CD4-positive, CD25-positive, alpha-beta regulatory T cell (primary cell): ENCODE measurements at regions not wholly inside any gene's neighbourhood (a gene's known extent, or its start where the extent isn't known, plus 50 kb on each side); places are given as distances from the start of the nearest gene placed in this dataset.

Experiments
- ATAC-seq, 2 donors: fragments of 150-1000 bp; cut with Tn5 transposase; one replicate each; pipeline ENCODE4 v1.10.0; 2021; ENCODE audit warnings: low read depth in 2 of 2, moderate number of reproducible peaks in 2 of 2, moderate library complexity in 1 of 2
- DNase-seq, 3 donors: peaks; one replicate each; pipeline versions ENCODE4 v3.0.0 to v3.0.0-alpha.2; 2012 to 2022; ENCODE audit warnings: mixed read lengths in 1 of 3
- H3K27ac ChIP-seq: one replicate; pipeline ENCODE4 v1.7.0; 2013; ENCODE audit warnings: mild to moderate bottlenecking, low read length; ENCODE audit not compliant: insufficient read depth, poor library complexity, severe bottlenecking
- H3K27me3 ChIP-seq: one replicate; pipeline ENCODE4 v1.7.0; 2013; ENCODE audit warnings: low read length; ENCODE audit not compliant: control insufficient read depth, insufficient read depth
- H3K36me3 ChIP-seq: one replicate; pipeline ENCODE4 v1.7.0; 2013; ENCODE audit warnings: mild to moderate bottlenecking, low read length, moderate library complexity; ENCODE audit not compliant: control insufficient read depth, insufficient read depth
- H3K4me1 ChIP-seq: 2 replicates; pipeline ENCODE4 v1.7.0; 2013; ENCODE audit warnings: mild to moderate bottlenecking, low read length; ENCODE audit not compliant: insufficient read depth, control insufficient read depth, poor library complexity, severe bottlenecking
- H3K4me3 ChIP-seq: one replicate; pipeline ENCODE4 v1.7.0; 2013; ENCODE audit warnings: low read depth, mild to moderate bottlenecking, low read length, moderate library complexity
- H3K9me3 ChIP-seq, 2 experiments: 1 replicate in 1 of 2; 2 replicates in 1 of 2; pipeline ENCODE4 v1.7.0; 2013; ENCODE audit warnings: low read length in 2 of 2, mild to moderate bottlenecking in 1 of 2, moderate library complexity in 1 of 2; ENCODE audit not compliant: control insufficient read depth in 2 of 2
- H3K27ac Mint-ChIP-seq, 3 donors: one replicate each; pipeline ENCODE4 v1.8.0; 2020 to 2022; ENCODE audit warnings: mild to moderate bottlenecking in 3 of 3, mixed read lengths in 3 of 3, moderate library complexity in 2 of 3
- H3K27me3 Mint-ChIP-seq: one replicate; pipeline ENCODE4 v1.8.0; 2022; ENCODE audit warnings: mild to moderate bottlenecking, mixed read lengths
- H3K36me3 Mint-ChIP-seq: one replicate; pipeline ENCODE4 v1.8.0; 2020; ENCODE audit warnings: mixed read lengths
- H3K4me1 Mint-ChIP-seq, 4 donors: one replicate each; pipeline ENCODE4 v1.8.0; 2020 to 2022; ENCODE audit warnings: mixed read lengths in 4 of 4, mild to moderate bottlenecking in 1 of 4
- H3K4me3 Mint-ChIP-seq, 4 donors: one replicate each; pipeline ENCODE4 v1.8.0; 2020 to 2022; ENCODE audit warnings: mild to moderate bottlenecking in 4 of 4, mixed read lengths in 4 of 4, moderate library complexity in 3 of 4
- H3K9me3 Mint-ChIP-seq, 7 donors: one replicate each; pipeline ENCODE4 v1.8.0; 2020 to 2022; ENCODE audit warnings: mixed read lengths in 7 of 7, mild to moderate bottlenecking in 3 of 7, moderate library complexity in 2 of 7

DNA sequence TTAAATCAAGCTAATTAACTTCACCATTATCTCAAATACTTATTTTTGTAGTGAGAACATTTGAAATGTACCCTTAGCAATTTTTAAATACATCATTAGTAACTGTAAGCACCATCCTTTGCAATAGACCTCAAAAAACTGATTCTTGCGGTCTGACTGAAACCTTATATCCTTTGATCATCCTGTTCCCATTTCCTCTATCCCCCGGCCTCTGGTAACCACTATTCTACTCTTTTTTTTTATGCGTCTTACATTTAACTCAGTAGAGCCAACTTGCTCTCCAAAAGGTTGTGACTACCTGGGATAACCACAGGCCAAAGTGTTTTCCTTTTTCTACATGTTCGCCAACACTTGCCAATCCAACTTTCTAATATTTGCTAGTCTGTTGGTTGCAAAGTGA, 106.1 kb downstream of the IRX1 start:
- no peak overlapping the region for H3K27ac ChIP-seq
- no peaks in the 10 kb centered on the region for H3K4me1 ChIP-seq
- no peak overlapping the region for H3K4me3 Mint-ChIP-seq
- no peaks in the 10 kb centered on the region for H3K4me1 Mint-ChIP-seq
- H3K9me3 ChIP-seq: no peaks in the 10 kb centered on the region
- ATAC-seq: no peak
- H3K27ac Mint-ChIP-seq: no peak overlapping the region
- H3K27me3 Mint-ChIP-seq: no peaks in the 10 kb centered on the region
- H3K36me3 Mint-ChIP-seq: no peaks in the 10 kb centered on the region
- peaks cover 0 to 6% (median 3%) of the 10 kb centered on the region in 7 donors for H3K9me3 Mint-ChIP-seq
- DNase-seq: no peak
- no peak overlapping the region for H3K4me3 ChIP-seq
- H3K36me3 ChIP-seq: no peaks in the 10 kb centered on the region
- H3K27me3 ChIP-seq: no peaks in the 10 kb centered on the region

DNA sequence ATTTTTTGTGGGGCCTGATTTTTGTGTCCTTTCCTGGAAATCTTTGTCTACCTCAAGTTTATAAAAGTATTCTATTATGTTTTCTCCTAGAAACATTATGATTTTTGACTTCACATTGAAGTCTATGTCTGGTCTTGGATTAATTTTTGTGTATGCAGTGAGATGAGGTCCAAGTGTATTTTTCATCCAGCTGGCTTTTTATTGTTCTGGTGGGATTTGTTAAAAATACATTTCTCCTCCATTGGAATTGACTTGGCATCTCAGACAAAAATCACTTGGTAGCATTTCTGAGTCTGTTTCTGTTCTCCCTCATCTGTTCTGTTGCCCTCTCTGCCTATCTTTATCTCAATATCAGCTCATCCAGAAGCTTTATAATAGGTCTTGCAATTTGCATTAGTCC, 109.0 kb downstream of the IRX1 start:
- Mint-ChIP-seq H3K36me3 (no peaks in the 10 kb centered on the region), H3K4me1 (no peaks in the 10 kb centered on the region), H3K9me3 (peaks cover 0 to 12% (median 3%) of the 10 kb centered on the region in 7 donors), H3K27ac (no peak overlapping the region), H3K4me3 (no peak overlapping the region), H3K27me3 (no peaks in the 10 kb centered on the region)
- H3K9me3 ChIP-seq: no peaks in the 10 kb centered on the region
- H3K4me3 ChIP-seq: no peak overlapping the region
- no peaks in the 10 kb centered on the region for H3K4me1 ChIP-seq
- no peaks in the 10 kb centered on the region for H3K36me3 ChIP-seq
- ATAC-seq (no peak), DNase-seq (no peak)
- H3K27ac ChIP-seq: no peak overlapping the region
- no peaks in the 10 kb centered on the region for H3K27me3 ChIP-seq

DNA sequence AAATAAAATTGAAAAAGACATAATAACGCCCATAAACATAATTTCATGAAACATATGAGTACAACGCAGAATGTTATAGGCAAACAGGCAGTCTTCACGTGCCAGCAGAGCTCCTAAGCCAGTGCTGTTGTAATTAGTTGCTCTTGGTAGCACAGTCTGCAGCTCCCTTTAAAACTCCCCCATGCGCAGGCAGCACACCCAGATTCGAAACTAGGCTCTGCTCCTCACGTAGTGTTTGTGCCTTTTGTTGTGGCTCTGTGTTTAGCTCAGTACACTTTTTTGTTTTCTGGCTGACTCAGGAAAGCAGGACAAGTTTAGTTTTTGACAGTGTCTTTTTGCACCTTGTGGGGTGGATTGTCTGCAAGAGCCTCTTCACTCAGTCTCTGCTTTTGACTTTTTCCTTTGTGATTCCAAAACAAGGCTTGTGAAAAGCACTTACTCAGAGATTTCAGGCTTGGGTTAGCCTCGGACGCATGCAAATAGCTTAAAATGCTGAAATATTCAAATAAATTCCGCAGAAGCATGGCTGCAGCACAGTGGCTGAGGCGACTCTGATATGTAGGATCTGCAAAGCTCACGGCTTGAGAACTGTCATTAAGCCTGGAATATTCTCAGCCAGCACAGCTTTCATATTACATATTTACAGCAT, 113.6 kb downstream of the IRX1 start:
- Histone ChIP-seq H3K36me3 (no peaks in the 10 kb centered on the region), H3K27ac (no peak overlapping the region), H3K9me3 (no peaks in the 10 kb centered on the region), H3K27me3 (no peaks in the 10 kb centered on the region), H3K4me1 (no peaks in the 10 kb centered on the region), H3K4me3 (no peak overlapping the region)
- Mint-ChIP-seq H3K9me3 (peaks cover 2 to 16% (median 6%) of the 10 kb centered on the region in 7 donors), H3K4me1 (peaks cover 0 to 5% (median 0%) of the 10 kb centered on the region in 4 donors), H3K27me3 (no peaks in the 10 kb centered on the region), H3K4me3 (no peak overlapping the region), H3K36me3 (no peaks in the 10 kb centered on the region), H3K27ac (no peak overlapping the region)
- DNase-seq (no peak), ATAC-seq (no peak)

DNA sequence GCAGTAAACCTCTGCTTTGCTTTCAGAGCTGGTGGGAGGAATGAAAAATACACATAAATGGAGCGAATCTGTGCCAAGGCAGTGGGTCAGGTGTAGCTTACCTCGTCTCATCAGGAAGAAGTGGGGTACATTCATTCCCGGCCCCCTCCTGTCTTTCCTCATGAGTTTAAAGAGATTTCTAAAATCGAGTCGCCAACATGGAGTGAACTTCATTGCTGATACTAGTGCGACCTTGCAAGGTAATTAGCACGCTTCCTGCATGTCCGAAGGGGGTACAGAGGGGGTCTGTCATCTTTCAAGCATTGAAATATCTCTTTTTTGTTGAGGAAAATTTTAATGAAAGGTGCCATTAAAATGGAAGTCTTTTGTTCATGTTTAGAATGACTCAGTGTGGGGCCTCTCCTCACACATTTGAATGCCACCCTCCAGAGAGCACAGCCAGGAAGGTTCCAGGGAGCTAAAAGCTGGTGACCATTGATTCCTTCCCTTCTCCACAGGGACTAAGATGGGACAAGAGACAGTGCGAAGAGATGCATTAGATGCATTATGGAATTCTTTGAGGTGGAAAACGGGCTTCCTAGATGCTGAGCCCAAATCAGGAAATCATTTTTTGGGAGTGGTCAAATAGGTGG, 114.2 kb downstream of the IRX1 start:
- Histone ChIP-seq H3K27ac (no peak overlapping the region), H3K36me3 (no peaks in the 10 kb centered on the region), H3K9me3 (no peaks in the 10 kb centered on the region), H3K27me3 (no peaks in the 10 kb centered on the region), H3K4me1 (no peaks in the 10 kb centered on the region), H3K4me3 (no peak overlapping the region)
- Mint-ChIP-seq H3K4me1 (peaks cover 0 to 5% (median 0%) of the 10 kb centered on the region in 4 donors), H3K36me3 (no peaks in the 10 kb centered on the region), H3K27ac (no peak overlapping the region), H3K9me3 (peaks cover 2 to 22% (median 6%) of the 10 kb centered on the region in 7 donors), H3K4me3 (no peak overlapping the region), H3K27me3 (no peaks in the 10 kb centered on the region)
- no peak for DNase-seq
- ATAC-seq: no peak

DNA sequence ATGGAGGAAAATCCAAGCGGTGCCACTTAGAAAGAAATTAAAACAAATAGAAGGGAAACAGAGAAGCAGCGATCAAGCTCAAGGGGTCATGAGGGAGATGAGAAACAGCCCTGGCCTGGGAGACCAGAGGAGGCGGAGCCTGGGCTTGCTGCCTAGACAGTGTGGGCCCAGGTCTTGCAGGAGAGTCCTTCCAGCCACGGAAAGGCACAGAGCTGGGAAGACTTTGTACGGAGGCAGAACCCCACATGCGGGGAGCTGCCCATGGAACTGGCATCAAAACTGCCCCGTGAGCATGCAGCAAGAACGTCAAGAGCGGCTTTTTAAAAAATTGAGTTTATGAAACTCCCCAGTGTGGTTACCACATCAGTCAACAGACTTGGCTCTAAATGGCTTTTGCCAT, 119.4 kb downstream of the IRX1 start:
- Histone ChIP-seq H3K9me3 (peaks cover 0 to 3% of the 10 kb centered on the region in 2 experiments), H3K27ac (no peak overlapping the region), H3K27me3 (no peaks in the 10 kb centered on the region), H3K36me3 (no peaks in the 10 kb centered on the region), H3K4me1 (no peaks in the 10 kb centered on the region), H3K4me3 (no peak overlapping the region)
- H3K4me3 Mint-ChIP-seq: no peak overlapping the region
- no peaks in the 10 kb centered on the region for H3K27me3 Mint-ChIP-seq
- H3K9me3 Mint-ChIP-seq: peaks cover 2 to 16% (median 4%) of the 10 kb centered on the region in 7 donors
- DNase-seq: no peak
- H3K27ac Mint-ChIP-seq: no peak overlapping the region
- peaks cover 0 to 5% (median 0%) of the 10 kb centered on the region in 4 donors for H3K4me1 Mint-ChIP-seq
- ATAC-seq: no peak
- H3K36me3 Mint-ChIP-seq: no peaks in the 10 kb centered on the region

DNA sequence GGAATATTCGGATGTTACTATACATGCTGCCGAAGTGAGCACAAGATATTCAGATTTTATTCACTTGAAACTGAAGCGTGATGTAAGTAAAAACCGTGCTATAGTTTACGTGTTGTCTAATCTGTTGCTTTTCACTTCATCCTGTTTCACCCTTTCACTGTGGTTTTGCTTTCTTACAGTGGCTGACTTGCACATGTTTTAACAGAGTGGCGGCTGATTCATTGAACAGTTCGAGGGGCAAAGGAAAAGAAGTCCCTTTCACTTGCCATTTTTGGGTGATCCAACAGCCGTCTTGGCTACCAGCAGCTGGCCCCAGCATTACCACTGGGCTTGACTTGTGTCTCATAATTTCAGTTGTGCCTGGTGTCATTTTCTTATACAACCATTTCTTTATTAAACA, 134.0 kb downstream of the IRX1 start:
- no peak overlapping the region for H3K27ac ChIP-seq
- no peaks in the 10 kb centered on the region for H3K36me3 ChIP-seq
- H3K4me1 ChIP-seq: no peaks in the 10 kb centered on the region
- ATAC-seq (no peak), DNase-seq (no peak)
- no peaks in the 10 kb centered on the region for H3K27me3 ChIP-seq
- Mint-ChIP-seq H3K27ac (no peak overlapping the region), H3K4me1 (no peaks in the 10 kb centered on the region), H3K36me3 (no peaks in the 10 kb centered on the region), H3K27me3 (no peaks in the 10 kb centered on the region), H3K9me3 (peaks cover 0 to 5% (median 1%) of the 10 kb centered on the region in 7 donors), H3K4me3 (no peak overlapping the region)
- H3K9me3 ChIP-seq: peaks cover 0 to 4% of the 10 kb centered on the region in 2 experiments
- no peak overlapping the region for H3K4me3 ChIP-seq

DNA sequence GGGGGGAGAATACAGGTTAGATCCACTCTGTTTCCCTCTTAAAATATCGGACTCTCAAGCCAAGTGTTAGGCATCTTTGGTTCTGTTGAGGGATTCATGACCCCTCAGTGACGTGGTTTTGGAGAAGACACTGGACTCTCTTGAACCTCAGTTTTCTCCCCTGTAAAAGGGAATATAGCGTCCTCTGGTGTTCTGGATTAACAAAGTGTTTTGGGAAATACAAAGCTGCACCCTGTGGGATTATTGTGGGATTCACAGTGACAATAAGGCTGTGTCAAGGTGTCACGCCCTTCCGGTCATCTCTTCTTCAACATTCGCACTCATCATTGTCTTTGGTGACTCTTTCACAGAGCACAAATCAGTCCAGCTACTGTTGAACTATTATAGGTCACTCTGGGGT, 139.0 kb downstream of the IRX1 start:
- ATAC-seq (no peak), DNase-seq (no peak)
- Histone ChIP-seq H3K27ac (no peak overlapping the region), H3K27me3 (no peaks in the 10 kb centered on the region), H3K36me3 (no peaks in the 10 kb centered on the region), H3K4me3 (no peak overlapping the region), H3K9me3 (peaks cover 0 to 4% of the 10 kb centered on the region in 2 experiments), H3K4me1 (no peaks in the 10 kb centered on the region)
- Mint-ChIP-seq H3K27ac (no peak overlapping the region), H3K27me3 (no peaks in the 10 kb centered on the region), H3K4me1 (no peaks in the 10 kb centered on the region), H3K4me3 (peak overlapping the region in 1 of 4 donors; percentile 48), H3K36me3 (no peaks in the 10 kb centered on the region), H3K9me3 (peaks cover 0 to 6% (median 2%) of the 10 kb centered on the region in 7 donors)

DNA sequence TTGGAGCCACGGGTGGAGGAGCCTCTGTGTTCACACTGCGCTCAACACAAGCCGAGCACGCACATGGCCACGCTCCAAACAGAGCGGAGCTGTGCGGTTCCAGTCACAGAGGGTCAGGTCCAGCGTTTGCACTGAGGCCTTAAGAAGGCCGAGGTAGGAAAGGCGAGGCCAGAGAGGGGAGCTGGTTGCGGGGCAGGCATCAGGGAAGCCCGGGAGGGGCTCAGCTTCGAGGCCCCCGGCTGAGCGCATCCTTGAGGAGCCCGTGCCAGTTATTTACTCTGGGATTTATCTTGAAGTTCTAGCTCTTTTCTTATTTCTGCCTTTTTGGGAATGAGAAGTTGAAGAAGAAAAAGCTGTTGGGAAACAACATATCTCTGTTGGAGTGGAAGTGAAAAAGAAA, 140.8 kb downstream of the IRX1 start:
- H3K36me3 Mint-ChIP-seq: no peaks in the 10 kb centered on the region
- ATAC-seq: no peak

More for the DNA sequence above, 140.8 kb downstream of the IRX1 start:
- H3K27me3 Mint-ChIP-seq: no peaks in the 10 kb centered on the region
- no peaks in the 10 kb centered on the region for H3K36me3 ChIP-seq
- no peaks in the 10 kb centered on the region for H3K4me1 ChIP-seq
- H3K9me3 ChIP-seq: no peaks in the 10 kb centered on the region
- H3K4me3 ChIP-seq: no peak overlapping the region
- no peaks in the 10 kb centered on the region for H3K27me3 ChIP-seq
- no peak overlapping the region for H3K4me3 Mint-ChIP-seq
- H3K4me1 Mint-ChIP-seq: no peaks in the 10 kb centered on the region
- no peak overlapping the region for H3K27ac Mint-ChIP-seq
- peaks cover 0 to 10% (median 4%) of the 10 kb centered on the region in 7 donors for H3K9me3 Mint-ChIP-seq
- H3K27ac ChIP-seq: no peak overlapping the region
- no peak for DNase-seq
